SK-N-SH (cell line): ENCODE measurements at regions not wholly inside any gene's neighbourhood (a gene's known extent, or its start where the extent isn't known, plus 50 kb on each side); places are given as distances from the start of the nearest gene placed in this dataset.
A peak's percentile ranks its signal among the peaks of the same experiment; 100 is the strongest.

Experiments
- CTCF ChIA-PET: fragments of 300-600, 350-600 bp; formaldehyde crosslinking; extraction: SDS; loops from one replicate; lab custom pipeline; 2021; lab: Yijun Ruan, JAX
- POLR2A ChIA-PET: fragments of 350-600 bp; sonication (Branson Sonifier 250); formaldehyde crosslinking; extraction: SDS; loops from one replicate; lab custom pipeline; 2020; ENCODE audit warnings: antibody characterized with exemption, inconsistent platforms; lab: Yijun Ruan, JAX
- DNase-seq: peaks from one replicate; pipeline ENCODE4 v3.0.0; 2012
- H2AFZ ChIP-seq: fragments of 200-600 bp; sonication (generic); 2 replicates; pipeline ENCODE4 v1.8.1; 2016; ENCODE audit warnings: antibody characterized with exemption, mild to moderate bottlenecking, low read depth
- H3F3A ChIP-seq: fragments of 200-600 bp; sonication (generic); replicated peaks from 2 replicates; pipeline ENCODE3; 2016; ENCODE audit warnings: antibody characterized with exemption, mild to moderate bottlenecking; ENCODE audit not compliant: insufficient read depth
- H3K27ac ChIP-seq, 2 experiments: fragments of 200-500 bp in 1 of 2; fragments of 200-600 bp in 1 of 2; sonication (Bioruptor generic) in 1 of 2; sonication (generic), shearing (Covaris generic) in 1 of 2; 2 replicates each; pipeline versions ENCODE4 v1.5.1 to v1.6.1; 2014 to 2016; ENCODE audit warnings: low read depth in 2 of 2, inconsistent platforms in 1 of 2, low read length in 1 of 2, mild to moderate bottlenecking in 1 of 2, mixed read lengths in 1 of 2
- H3K27me3 ChIP-seq: fragments of 200-600 bp; sonication (generic), shearing (Covaris generic); 2 replicates; pipeline ENCODE4 v1.6.1; 2016; ENCODE audit warnings: mixed run types; ENCODE audit not compliant: insufficient read depth
- H3K36me3 ChIP-seq, 2 experiments: fragments of 200-500 bp in 1 of 2; fragments of 200-600 bp in 1 of 2; sonication (Bioruptor generic) in 1 of 2; sonication (generic) in 1 of 2; replicated peaks in 1 of 2; 2 replicates each; pipeline versions ENCODE3 to v1.5.1; 2014 to 2016; ENCODE audit warnings: low read length in 1 of 2, mild to moderate bottlenecking in 1 of 2; ENCODE audit not compliant: insufficient read depth in 2 of 2, control insufficient read depth in 1 of 2
- H3K4me1 ChIP-seq, 2 experiments: fragments of 200-500 bp in 1 of 2; fragments of 200-600 bp in 1 of 2; sonication (Bioruptor generic) in 1 of 2; sonication (generic), shearing (Covaris generic) in 1 of 2; 2 replicates each; pipeline versions ENCODE4 v1.5.1 to v1.6.1; 2014 to 2016; ENCODE audit warnings: low read depth in 1 of 2, low read length in 1 of 2, mixed run types in 1 of 2; ENCODE audit not compliant: insufficient read depth in 2 of 2, control insufficient read depth in 1 of 2
- H3K4me2 ChIP-seq: fragments of 200-600 bp; sonication (generic), shearing (Covaris generic); 2 replicates; pipeline ENCODE4 v1.6.1; 2017; ENCODE audit warnings: mixed run types
- H3K4me3 ChIP-seq, 2 experiments: fragments of 200-500 bp in 1 of 2; fragments of 200-600 bp in 1 of 2; sonication (Bioruptor generic) in 1 of 2; sonication (generic), shearing (Covaris generic) in 1 of 2; 2 replicates each; pipeline versions ENCODE4 v1.5.1 to v1.8.1; 2014 to 2016; ENCODE audit warnings: low read depth in 2 of 2, inconsistent platforms in 1 of 2, low read length in 1 of 2, mild to moderate bottlenecking in 1 of 2, mixed read lengths in 1 of 2, moderate library complexity in 1 of 2
- H3K79me2 ChIP-seq: fragments of 200-600 bp; sonication (generic); 2 replicates; pipeline ENCODE4 v1.8.1; 2017; ENCODE audit warnings: mild to moderate bottlenecking; ENCODE audit not compliant: insufficient read depth
- H3K9ac ChIP-seq: fragments of 200-600 bp; sonication (generic); 2 replicates; pipeline ENCODE4 v1.6.1; 2017; ENCODE audit warnings: mixed run types
- H3K9me2 ChIP-seq: fragments of 200-600 bp; sonication (generic); 2 replicates; pipeline ENCODE4 v1.6.1; 2017; ENCODE audit warnings: mixed run types
- H3K9me3 ChIP-seq: fragments of 200-600 bp; sonication (generic); 2 replicates; pipeline ENCODE4 v1.6.1; 2017; ENCODE audit warnings: mixed run types, mild to moderate bottlenecking, moderate library complexity
- H4K20me1 ChIP-seq: fragments of 200-600 bp; sonication (generic); 2 replicates; pipeline ENCODE4 v1.6.1; 2017; ENCODE audit warnings: mild to moderate bottlenecking, mixed run types; ENCODE audit not compliant: insufficient read depth
- CHD2 ChIP-seq: fragments of 150-350 bp; IDR thresholded peaks from 2 replicates; pipeline ENCODE4 v1.6.1; 2018; ENCODE audit warnings: low read length; ENCODE audit not compliant: partially characterized antibody
- CTCF ChIP-seq: fragments of 200-600 bp; sonication (generic); IDR thresholded peaks from 2 replicates; pipeline ENCODE4 v1.6.1; 2017; ENCODE audit warnings: antibody characterized with exemption, mild to moderate bottlenecking, moderate library complexity
- FOSL2 ChIP-seq: IDR thresholded peaks from 2 replicates; pipeline ENCODE4 v1.4.0; 2012; ENCODE audit warnings: low read depth, mild to moderate bottlenecking, moderate library complexity, borderline replicate concordance
- FOXJ3 ChIP-seq: sonication (generic); formaldehyde crosslinking; IDR thresholded peaks from 2 replicates; pipeline ENCODE4 v1.5.1; 2020; ENCODE audit warnings: mild to moderate bottlenecking, missing genetic modification reagents
- FOXM1 ChIP-seq: IDR thresholded peaks from 2 replicates; pipeline ENCODE4 v1.4.0; 2012; ENCODE audit warnings: low read depth, mild to moderate bottlenecking
- GABPA ChIP-seq: IDR thresholded peaks from 2 replicates; pipeline ENCODE4 v1.4.0; 2012; ENCODE audit warnings: low read depth, mild to moderate bottlenecking
- JUND ChIP-seq: IDR thresholded peaks from 2 replicates; pipeline ENCODE4 v1.4.0; 2012
- MAX ChIP-seq: IDR thresholded peaks from 2 replicates; pipeline ENCODE4 v1.4.0; 2012; ENCODE audit warnings: low read depth
- MEF2A ChIP-seq: IDR thresholded peaks from 2 replicates; pipeline ENCODE4 v1.4.0; 2012; ENCODE audit warnings: low read depth, borderline replicate concordance
- NFIC ChIP-seq: IDR thresholded peaks from 2 replicates; pipeline ENCODE4 v1.4.0; 2012; ENCODE audit warnings: borderline replicate concordance
- RAD21 ChIP-seq: IDR thresholded peaks from 2 replicates; pipeline ENCODE4 v1.6.1; 2012; ENCODE audit warnings: mild to moderate bottlenecking, low read length
- RCOR1 ChIP-seq: fragments of 150-350 bp; IDR thresholded peaks from 2 replicates; pipeline ENCODE4 v1.6.1; 2017; ENCODE audit warnings: antibody characterized with exemption, low read length
- RFX5 ChIP-seq: IDR thresholded peaks from 2 replicates; pipeline ENCODE4 v1.6.1; 2012; ENCODE audit warnings: mild to moderate bottlenecking, improper control_type of control experiment, low read length
- RXRA ChIP-seq: IDR thresholded peaks from 2 replicates; pipeline ENCODE4 v1.4.0; 2012; ENCODE audit warnings: low read depth, mild to moderate bottlenecking, borderline replicate concordance
- USF1 ChIP-seq: IDR thresholded peaks from 2 replicates; pipeline ENCODE4 v1.4.0; 2012; ENCODE audit warnings: low read depth, borderline replicate concordance
- YY1 ChIP-seq: IDR thresholded peaks from 2 replicates; pipeline ENCODE4 v1.4.0; 2012; ENCODE audit warnings: low read depth, mild to moderate bottlenecking
- WGBS: methylation state at CpG from one replicate; pipeline ENCODE4 v1.1.6; 2017; ENCODE audit warnings: low lambda C conversion rate; 5-methylcytosine and 5-hydroxymethylcytosine counted together

GRCh38 chr12:11559626-11560340, 89.7 kb upstream of the ETV6 start:
- H3K79me2 ChIP-seq: no peaks in the 10 kb centered on the region
- POLR2A ChIA-PET: no interaction called here

GRCh38 chr12:11561411-11561810, 88.1 kb upstream of the ETV6 start:
- H3K9me3 ChIP-seq: no peaks in the 10 kb centered on the region
- H3K9ac ChIP-seq: no peak overlapping the region
- POLR2A ChIA-PET: no interaction called here
- H3K79me2 ChIP-seq: no peaks in the 10 kb centered on the region
- H3K36me3 ChIP-seq: no peaks in the 10 kb centered on the region
- no peaks in the 10 kb centered on the region for H3K27me3 ChIP-seq
- H3K4me3 ChIP-seq: no peak overlapping the region
- H3K4me2 ChIP-seq: no peak overlapping the region
- peak overlapping the region in 1 of 2 experiments; percentile 17; a peak in 1 of 4 replicates for H3K27ac ChIP-seq
- H3K4me1 ChIP-seq: no peaks in the 10 kb centered on the region
- TF ChIP-seq GABPA (no peak), CTCF (no peak), RCOR1 (no peak), FOXM1 (no peak), RFX5 (no peak), RAD21 (no peak), CHD2 (no peak), USF1 (no peak), RXRA (no peak), YY1 (no peak), MAX (no peak), NFIC (no peak), MEF2A (no peak), FOSL2 (no peak), JUND (no peak), FOXJ3 (CRISPR knock-in tag) (no peak)
- TF ChIP-seq, all 33 proteins: peak for 0
- Histone ChIP-seq H2AFZ (no peak overlapping the region), H3K9me2 (no peaks in the 10 kb centered on the region), H4K20me1 (no peaks in the 10 kb centered on the region), H3F3A (peaks cover 7% of the 10 kb centered on the region)
- DNase-seq: no peak
- CTCF ChIA-PET: no interaction called here

More at GRCh38 chr12:11559626-11560340, 89.7 kb upstream of the ETV6 start:
- Histone ChIP-seq H3K9me3 (no peaks in the 10 kb centered on the region), H3K4me1 (no peaks in the 10 kb centered on the region; a peak in 1 of 4 replicates), H3K27ac (no peak overlapping the region), H3K27me3 (no peaks in the 10 kb centered on the region), H3K36me3 (no peaks in the 10 kb centered on the region), H3K9ac (no peak overlapping the region), H3K9me2 (no peaks in the 10 kb centered on the region), H2AFZ (no peak overlapping the region), H3K4me2 (no peak overlapping the region), H4K20me1 (no peaks in the 10 kb centered on the region), H3F3A (peaks cover 7% of the 10 kb centered on the region), H3K4me3 (no peak overlapping the region)
- 79% methylated on average over 3 of the region's 3 CpGs for WGBS
- no peak for DNase-seq
- CTCF ChIA-PET: interaction anchor here (0.8 kb wide), 1 partner anchor 22 kb away, joined by 3 read pairs; no protein-coding TSS in a partner anchor
- no peak for TF ChIP-seq GABPA
- no peak for TF ChIP-seq FOXJ3 (CRISPR knock-in tag)
- TF ChIP-seq RXRA: no peak
- no peak for TF ChIP-seq NFIC
